Heart left ventricle (tissue), 13 donors: ENCODE measurements at regions not wholly inside any gene's neighbourhood (a gene's known extent, or its start where the extent isn't known, plus 50 kb on each side); places are given as distances from the start of the nearest gene placed in this dataset.

ENCODE experiments used
- CTCF ChIP-seq, 12 donors: fragments of 200-600 bp; sonication (generic) in 4 of 12; IDR thresholded peaks; one replicate each; pipeline versions ENCODE4 v1.5.0 to v1.8.0; 2018 to 2022; ENCODE audit warnings: antibody characterized with exemption in 12 of 12, mild to moderate bottlenecking in 5 of 12
- POLR2A ChIP-seq, 2 donors: fragments of 450-650 bp; IDR thresholded peaks; one replicate each; pipeline ENCODE4 v1.6.1; 2017; ENCODE audit warnings: antibody characterized with exemption in 2 of 2, mild to moderate bottlenecking in 2 of 2, moderate library complexity in 2 of 2
- donor health status: ischemic (EF 13 %, LVEDD 7.1; RV severe dilation, severe dysfunction).
- donor health status: DM: no; HTN: yes; CAD: no.
- donor health status: DM: no; HTN: no; CAD: no.
- donor health status: ischemic (EF 25% LVEDD 6.9; RV normal size, moderate dysfunction).
- donor health status: ischemic (EF 25% LVEDD 5.7; RV mildly dilated, moderate dysfunction).
- donor health status: ischemic (EF 35%, LVEDD 5.7; RV mildly dilated, moderate dysfunction).
- donor health status: nonischemic (EF 11% LVEDD 7.7; RV severe dilation, severe dysfunction).
- donor health status: DM: yes; HTN: yes; CAD: no.
- donor health status: PGD.
- donor health status: ischemic (EF 29% LVEDD 5.4; RV normal size, mild dysfunction).
- donor health status: nonischemic (EF 23%, LVEDD 6.1; RV moderate dilation, normal function).

GRCh38 chr5:85841653-85842052 lies 776.1 kb upstream of the COX7C start:
- no peak for TF ChIP-seq CTCF (IDR thresholded peaks at IDR 0.05)
- TF ChIP-seq POLR2A (IDR thresholded peaks at IDR 0.05): no peak
